Spleen (tissue), 7 donors: ENCODE measurements at regions not wholly inside any gene's neighbourhood (a gene's known extent, or its start where the extent isn't known, plus 50 kb on each side); places are given as distances from the start of the nearest gene placed in this dataset.

Experiments
- CTCF ChIP-seq, 11 experiments: fragments of 200-600 bp in 7 of 11; fragments of 450-650 bp in 4 of 11; sonication (generic) in 4 of 11; IDR thresholded peaks in 8 of 11; conservative IDR thresholded peaks in 3 of 11; 1 replicate in 7 of 11; 2 replicates in 4 of 11; pipeline versions ENCODE4 v1.4.0 to v1.8.0; 2016 to 2021; ENCODE audit warnings: antibody characterized with exemption in 11 of 11, inconsistent platforms in 4 of 11, mild to moderate bottlenecking in 1 of 11
- POLR2A ChIP-seq, 3 donors: fragments of 450-650 bp; IDR thresholded peaks; one replicate each; pipeline ENCODE4 v1.5.1; 2017; ENCODE audit warnings: antibody characterized with exemption in 3 of 3, mild to moderate bottlenecking in 1 of 3
- POLR2AphosphoS5 ChIP-seq, 3 donors: sonication (generic); formaldehyde crosslinking; IDR thresholded peaks; one replicate each; pipeline ENCODE4 v1.5.1; 2017; ENCODE audit warnings: antibody characterized with exemption in 3 of 3
- donor health status: DM: no; HTN: no; CAD: no; lungs with moderate emphysema.
- donor health status: DM: no; HTN: no; CAD: no.
- donor health status: DM: no; HTN: no; CAD: no.

GRCh38 chr2:175525975-175526374, 344.5 kb upstream of the ATP5MC3 start:
- TF ChIP-seq POLR2A (IDR thresholded peaks at IDR 0.05) (no peak), POLR2AphosphoS5 (IDR thresholded peaks at IDR 0.05) (no peak), CTCF (IDR thresholded peaks at IDR 0.05 in 8 of 11, conservative IDR thresholded peaks at IDR 0.05 in 3 of 11) (no peak)
